AG10803 (cell line): ENCODE measurements at regions not wholly inside any gene's neighbourhood (a gene's known extent, or its start where the extent isn't known, plus 50 kb on each side); places are given as distances from the start of the nearest gene placed in this dataset.
"Not testable (repeated sequence)": the region's sequence is repeated elsewhere in the genome, so short reads cannot be mapped to it uniquely, and the experiment has no call there.

Experiments
- DNase-seq: peaks from one replicate; pipeline ENCODE4 v3.0.0; 2010; ENCODE audit warnings: low read depth
- H3K4me3 ChIP-seq: 2 replicates; pipeline ENCODE4 v1.5.1; 2011; ENCODE audit warnings: mild to moderate bottlenecking, low read length, control low read depth
- TF ChIP-seq, protein P1 (sequence below): conservative IDR thresholded peaks from 2 replicates; pipeline ENCODE4 v1.5.1; 2011; ENCODE audit warnings: mild to moderate bottlenecking, low read length, control low read depth, inconsistent platforms

GRCh38 chr12:114812858-114813761, 129.1 kb upstream of the TBX3 start:
- no peak overlapping the region for H3K4me3 ChIP-seq
- TF ChIP-seq, protein P1, sequence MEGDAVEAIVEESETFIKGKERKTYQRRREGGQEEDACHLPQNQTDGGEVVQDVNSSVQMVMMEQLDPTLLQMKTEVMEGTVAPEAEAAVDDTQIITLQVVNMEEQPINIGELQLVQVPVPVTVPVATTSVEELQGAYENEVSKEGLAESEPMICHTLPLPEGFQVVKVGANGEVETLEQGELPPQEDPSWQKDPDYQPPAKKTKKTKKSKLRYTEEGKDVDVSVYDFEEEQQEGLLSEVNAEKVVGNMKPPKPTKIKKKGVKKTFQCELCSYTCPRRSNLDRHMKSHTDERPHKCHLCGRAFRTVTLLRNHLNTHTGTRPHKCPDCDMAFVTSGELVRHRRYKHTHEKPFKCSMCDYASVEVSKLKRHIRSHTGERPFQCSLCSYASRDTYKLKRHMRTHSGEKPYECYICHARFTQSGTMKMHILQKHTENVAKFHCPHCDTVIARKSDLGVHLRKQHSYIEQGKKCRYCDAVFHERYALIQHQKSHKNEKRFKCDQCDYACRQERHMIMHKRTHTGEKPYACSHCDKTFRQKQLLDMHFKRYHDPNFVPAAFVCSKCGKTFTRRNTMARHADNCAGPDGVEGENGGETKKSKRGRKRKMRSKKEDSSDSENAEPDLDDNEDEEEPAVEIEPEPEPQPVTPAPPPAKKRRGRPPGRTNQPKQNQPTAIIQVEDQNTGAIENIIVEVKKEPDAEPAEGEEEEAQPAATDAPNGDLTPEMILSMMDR = no peak
- no peak for DNase-seq

GRCh38 chr12:114812384-114812783, 128.4 kb upstream of the TBX3 start:
- TF ChIP-seq, protein P1 = no peak
- H3K4me3 ChIP-seq = no peak overlapping the region
- no peak for DNase-seq

GRCh38 chr12:114809097-114809496, 125.1 kb upstream of the TBX3 start:
- TF ChIP-seq, protein P1 = no peak
- no peak for DNase-seq
- H3K4me3 ChIP-seq = no peak overlapping the region

DNA sequence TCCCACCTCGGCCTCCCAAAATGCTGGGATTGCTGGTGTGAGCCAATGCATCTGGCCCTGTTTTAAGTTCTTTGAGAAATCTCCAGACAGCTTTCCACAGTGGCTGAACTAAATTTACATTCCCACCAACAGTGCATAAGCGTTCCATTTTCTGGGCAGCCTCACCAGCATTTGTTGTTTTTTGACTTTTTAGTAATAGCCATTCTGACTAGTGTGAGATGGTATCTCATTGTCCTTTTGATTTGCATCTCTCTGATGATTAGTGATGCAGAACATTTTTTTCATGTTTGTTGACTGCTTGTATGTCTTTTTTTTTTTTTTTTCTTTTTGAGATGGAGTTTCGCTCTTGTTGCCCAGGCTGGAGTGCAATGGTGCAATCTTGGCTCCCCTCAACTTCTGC, 117.4 kb upstream of the TBX3 start:
- not testable (repeated sequence) for H3K4me3 ChIP-seq, DNase-seq

DNA sequence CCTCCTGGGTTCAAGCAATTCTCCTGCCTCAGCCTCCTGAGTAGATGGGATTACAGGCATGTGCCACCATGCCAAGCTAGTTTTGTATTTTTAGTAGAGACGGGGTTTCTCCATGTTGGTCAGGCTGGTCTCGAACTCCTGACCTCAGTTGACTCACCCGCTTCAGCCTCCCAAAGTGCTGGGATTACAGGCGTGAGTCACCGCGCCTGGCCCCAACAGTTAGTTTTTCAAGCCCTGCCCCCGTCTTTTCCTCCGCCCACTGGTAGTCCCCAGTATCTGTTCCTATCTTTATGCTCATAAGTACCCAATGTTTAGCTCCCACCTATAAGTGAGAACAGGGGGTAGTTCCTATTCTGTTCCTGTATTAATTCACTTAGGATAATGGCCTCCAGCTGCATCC, 116.6 kb upstream of the TBX3 start:
- DNase-seq = peak; percentile 34
- H3K4me3 ChIP-seq = not testable (repeated sequence)

DNA sequence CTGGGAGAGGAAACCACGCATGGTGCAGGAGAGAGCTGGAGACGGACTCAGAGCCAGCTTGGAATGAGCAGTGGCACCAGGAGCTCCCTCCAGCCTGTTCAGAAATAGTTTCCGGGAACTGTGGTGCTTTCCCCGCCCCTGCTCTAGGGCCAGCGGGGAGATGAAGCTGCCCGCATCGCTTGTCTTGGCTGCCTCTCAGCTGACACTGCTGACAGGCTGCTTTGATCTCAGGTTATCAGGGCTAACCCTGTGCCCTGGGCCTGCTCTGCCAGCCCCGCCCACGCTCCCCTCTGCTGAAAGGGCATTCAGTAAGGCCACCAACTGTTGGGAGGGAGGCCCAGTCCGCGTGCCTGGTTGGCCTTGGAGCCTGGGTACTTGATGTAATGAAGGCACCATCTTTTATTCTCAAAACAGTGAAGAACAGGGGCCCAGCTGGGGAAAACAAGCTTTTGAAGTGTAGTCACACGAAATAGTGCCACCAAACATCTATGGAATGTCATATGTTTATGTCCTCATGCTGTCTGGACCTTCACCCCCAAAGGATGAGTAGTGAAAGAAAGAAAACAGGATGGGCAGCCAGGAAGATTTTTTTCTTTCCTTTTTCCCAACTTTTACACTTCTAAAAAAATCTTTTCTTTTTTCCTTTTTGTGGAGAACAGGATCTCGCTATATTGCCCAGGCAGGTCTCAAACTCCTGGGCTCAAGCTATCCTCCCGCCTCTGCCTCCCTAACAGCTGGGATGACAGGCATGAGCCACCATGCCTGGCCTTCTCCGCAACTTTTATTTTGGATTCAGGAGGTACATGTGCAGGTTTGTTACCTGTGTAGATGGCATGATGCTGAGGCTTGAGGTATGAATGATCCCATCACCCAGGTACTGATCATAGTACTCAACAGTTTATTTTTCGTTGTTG, 115.9 kb upstream of the TBX3 start:
- peak; percentile 60 for DNase-seq

DNA sequence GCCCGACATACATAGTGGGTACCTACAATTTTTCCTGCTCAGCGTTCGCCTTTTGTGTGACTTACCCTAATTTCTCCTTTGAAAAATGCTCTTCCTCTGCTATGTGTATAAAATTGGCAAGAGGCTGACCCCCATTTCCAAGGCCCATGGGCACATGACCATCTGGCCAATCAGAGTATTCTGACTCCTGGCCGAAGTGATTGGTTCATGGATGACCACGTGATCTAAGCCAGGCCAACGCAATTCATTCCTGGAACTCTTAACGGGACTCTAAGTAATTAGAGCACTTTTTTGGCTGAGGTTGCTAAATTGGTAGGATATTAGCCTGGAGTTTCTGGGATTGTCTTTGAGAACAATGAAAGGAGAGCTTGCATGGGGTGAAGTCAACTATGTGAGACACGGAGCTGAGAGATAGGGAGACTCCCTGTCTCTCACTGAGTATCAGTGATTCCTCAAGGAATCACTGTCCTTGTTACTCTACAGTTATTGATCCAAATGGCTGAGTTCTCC, 110.1 kb upstream of the TBX3 start:
- TF ChIP-seq, protein P1 = no peak
- H3K4me3 ChIP-seq = no peak overlapping the region
- no peak for DNase-seq

More for the DNA sequence above, 115.9 kb upstream of the TBX3 start:
- TF ChIP-seq, protein P1 = no peak
- H3K4me3 ChIP-seq = no peak overlapping the region
